ENCODE measurements at regions not wholly inside any gene's neighbourhood (a gene's known extent, or its start where the extent isn't known, plus 50 kb on each side); places are given as distances from the start of the nearest gene placed in this dataset.

DNA sequence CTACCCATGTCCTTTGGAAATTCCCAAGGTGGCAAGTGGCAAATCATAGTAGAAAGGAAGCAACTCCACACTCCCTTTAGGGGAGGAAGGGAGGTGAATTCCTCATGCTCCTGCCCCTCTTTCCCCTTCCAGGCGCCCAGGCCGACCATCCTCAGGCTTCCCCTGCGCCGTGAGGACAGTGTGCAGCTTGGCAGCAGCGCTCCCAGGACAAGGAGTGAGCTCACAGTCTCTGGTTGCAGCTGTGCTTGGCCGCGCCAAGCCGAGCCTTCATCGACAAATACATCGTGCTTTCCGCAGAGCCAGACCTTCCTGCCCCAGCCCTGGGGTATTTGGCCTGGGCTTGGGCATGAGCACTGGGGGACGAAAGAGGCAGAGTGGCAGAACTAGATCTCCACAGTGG, 112.6 kb downstream of the ENGASE start:
- TF ChIP-seq POLR2AphosphoS5 (IDR thresholded peaks at IDR 0.05), result no peak
- TF ChIP-seq, protein P1, sequence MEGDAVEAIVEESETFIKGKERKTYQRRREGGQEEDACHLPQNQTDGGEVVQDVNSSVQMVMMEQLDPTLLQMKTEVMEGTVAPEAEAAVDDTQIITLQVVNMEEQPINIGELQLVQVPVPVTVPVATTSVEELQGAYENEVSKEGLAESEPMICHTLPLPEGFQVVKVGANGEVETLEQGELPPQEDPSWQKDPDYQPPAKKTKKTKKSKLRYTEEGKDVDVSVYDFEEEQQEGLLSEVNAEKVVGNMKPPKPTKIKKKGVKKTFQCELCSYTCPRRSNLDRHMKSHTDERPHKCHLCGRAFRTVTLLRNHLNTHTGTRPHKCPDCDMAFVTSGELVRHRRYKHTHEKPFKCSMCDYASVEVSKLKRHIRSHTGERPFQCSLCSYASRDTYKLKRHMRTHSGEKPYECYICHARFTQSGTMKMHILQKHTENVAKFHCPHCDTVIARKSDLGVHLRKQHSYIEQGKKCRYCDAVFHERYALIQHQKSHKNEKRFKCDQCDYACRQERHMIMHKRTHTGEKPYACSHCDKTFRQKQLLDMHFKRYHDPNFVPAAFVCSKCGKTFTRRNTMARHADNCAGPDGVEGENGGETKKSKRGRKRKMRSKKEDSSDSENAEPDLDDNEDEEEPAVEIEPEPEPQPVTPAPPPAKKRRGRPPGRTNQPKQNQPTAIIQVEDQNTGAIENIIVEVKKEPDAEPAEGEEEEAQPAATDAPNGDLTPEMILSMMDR (IDR thresholded peaks at IDR 0.05), result no peak
- TF ChIP-seq EP300 (IDR thresholded peaks at IDR 0.05), result no peak
- no peak for TF ChIP-seq POLR2A (IDR thresholded peaks at IDR 0.05)
- H3K27me3 ChIP-seq, result peaks cover 32 to 100% (median 65%) of the 10 kb centered on the region in 3 donors
- H3K27ac ChIP-seq, result no peak overlapping the region
- no peaks in the 10 kb centered on the region for H3K9me3 ChIP-seq
- H3K36me3 ChIP-seq, result no peaks in the 10 kb centered on the region
- peaks cover 0 to 14% (median 11%) of the 10 kb centered on the region in 4 donors for H3K4me1 ChIP-seq
- intact Hi-C loops (cut with DNase I; ENCODE audit: low total_unique reads), result no loop called here
- no peak overlapping the region for H3K4me3 ChIP-seq
- DNase-seq, result no peak
- WGBS, 5 donors, result 71 to 81% (median 72%) methylated on average over 5 to 12 of the region's 12 CpGs

DNA sequence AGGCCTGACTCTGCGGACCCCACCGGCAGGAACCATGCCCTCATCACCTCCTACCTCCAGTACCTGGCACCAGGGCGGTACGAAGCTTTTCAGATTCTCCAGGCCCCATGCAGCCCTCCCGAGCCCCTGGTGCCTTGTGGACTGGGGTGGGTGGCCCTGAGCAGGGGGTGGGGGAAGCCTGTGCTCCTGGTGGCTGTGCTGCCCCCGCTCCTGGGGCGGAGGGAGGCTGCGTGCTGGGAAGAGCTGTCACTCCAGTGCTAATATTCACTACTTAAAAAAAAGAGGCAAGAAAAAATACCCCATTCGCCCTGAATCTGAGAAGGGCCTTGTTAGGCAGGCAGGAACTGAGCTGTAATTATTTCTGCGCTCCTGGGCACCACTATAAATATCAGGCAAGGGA, 111.8 kb downstream of the ENGASE start:
- Histone ChIP-seq H3K9me3 (no peaks in the 10 kb centered on the region), H3K36me3 (no peaks in the 10 kb centered on the region), H3K27me3 (peaks cover 32 to 100% (median 65%) of the 10 kb centered on the region in 3 donors), H3K4me1 (peaks cover 0 to 14% (median 11%) of the 10 kb centered on the region in 4 donors), H3K27ac (no peak overlapping the region), H3K4me3 (no peak overlapping the region)
- intact Hi-C loops (cut with DNase I; ENCODE audit: low total_unique reads), result no loop called here
- TF ChIP-seq POLR2AphosphoS5 (IDR thresholded peaks at IDR 0.05), result no peak
- TF ChIP-seq POLR2A (IDR thresholded peaks at IDR 0.05), result no peak
- TF ChIP-seq, protein P1 (IDR thresholded peaks at IDR 0.05), result no peak
- TF ChIP-seq EP300 (IDR thresholded peaks at IDR 0.05), result no peak
- WGBS, 5 donors, result 52 to 71% (median 63%) methylated on average over 10 of the region's 10 CpGs
- no peak for DNase-seq

DNA sequence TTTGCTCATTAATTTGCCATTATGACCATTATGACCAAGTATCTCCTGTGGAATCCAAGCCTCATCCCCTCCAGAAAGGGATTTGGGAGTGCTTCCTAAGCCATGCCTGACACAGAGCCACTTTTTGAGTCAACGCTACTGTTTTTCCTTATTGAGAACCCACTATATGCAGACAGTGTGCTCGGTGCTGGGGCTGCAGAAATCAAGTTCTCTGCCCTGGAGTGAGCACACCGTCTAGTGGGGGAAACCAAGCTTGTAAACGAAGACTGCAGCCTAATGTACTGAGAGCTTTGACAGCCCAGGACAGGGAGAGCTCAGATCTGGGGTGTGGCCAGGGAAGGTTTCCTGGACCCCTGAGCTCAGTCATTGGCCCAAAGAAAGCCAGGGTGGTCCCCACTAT, 111.0 kb downstream of the ENGASE start:
- H3K27me3 ChIP-seq, result peaks cover 32 to 100% (median 60%) of the 10 kb centered on the region in 3 donors
- H3K4me1 ChIP-seq, result peaks cover 0 to 14% (median 11%) of the 10 kb centered on the region in 4 donors
- TF ChIP-seq, protein P1 (IDR thresholded peaks at IDR 0.05), result no peak
- no peak for TF ChIP-seq EP300 (IDR thresholded peaks at IDR 0.05)
- no peak for TF ChIP-seq POLR2A (IDR thresholded peaks at IDR 0.05)
- TF ChIP-seq POLR2AphosphoS5 (IDR thresholded peaks at IDR 0.05), result no peak
- WGBS, 5 donors, result 64 to 77% (median 73%) methylated on average over 4 of the region's 4 CpGs
- no peak for DNase-seq
- no peak overlapping the region for H3K27ac ChIP-seq
- no peak overlapping the region for H3K4me3 ChIP-seq
- H3K9me3 ChIP-seq, result no peaks in the 10 kb centered on the region
- H3K36me3 ChIP-seq, result no peaks in the 10 kb centered on the region
- intact Hi-C loops (cut with DNase I; ENCODE audit: low total_unique reads), result no loop called here

DNA sequence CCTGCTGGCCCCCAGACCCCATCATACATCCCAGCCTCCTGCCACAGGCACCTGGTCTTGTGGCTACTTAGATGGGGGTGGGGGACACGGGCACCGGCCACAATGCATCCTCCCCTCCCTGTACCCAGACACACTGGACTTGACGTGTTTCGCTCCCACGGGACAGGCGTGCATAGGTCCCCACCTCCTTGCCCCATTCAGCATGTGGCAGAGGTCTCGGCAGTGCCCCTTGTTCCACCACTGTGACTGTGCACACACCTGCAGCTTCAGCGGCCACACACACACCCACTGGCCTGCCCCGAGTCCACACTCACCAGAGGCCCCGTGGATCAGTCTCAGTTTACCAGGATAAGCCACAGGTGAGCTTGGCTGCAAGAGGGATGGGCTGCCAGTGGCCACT, 109.6 kb downstream of the ENGASE start:
- TF ChIP-seq POLR2A (IDR thresholded peaks at IDR 0.05) (no peak), EP300 (IDR thresholded peaks at IDR 0.05) (no peak), POLR2AphosphoS5 (IDR thresholded peaks at IDR 0.05) (no peak)
- TF ChIP-seq, protein P1 (IDR thresholded peaks at IDR 0.05), result no peak
- H3K4me3 ChIP-seq, result no peak overlapping the region
- H3K27me3 ChIP-seq, result peaks cover 32 to 100% (median 57%) of the 10 kb centered on the region in 3 donors
- intact Hi-C loops (cut with DNase I; ENCODE audit: low total_unique reads), result no loop called here
- H3K36me3 ChIP-seq, result no peaks in the 10 kb centered on the region
- H3K9me3 ChIP-seq, result no peaks in the 10 kb centered on the region
- 50 to 70% (median 56%) methylated on average over 8 to 10 of the region's 10 CpGs for WGBS, 5 donors
- H3K4me1 ChIP-seq, result peaks cover 0 to 14% (median 11%) of the 10 kb centered on the region in 4 donors
- no peak for DNase-seq
- no peak overlapping the region for H3K27ac ChIP-seq
